PC-3 (cell line): ENCODE measurements at regions not wholly inside any gene's neighbourhood (a gene's known extent, or its start where the extent isn't known, plus 50 kb on each side); places are given as distances from the start of the nearest gene placed in this dataset.
"Not testable (repeated sequence)": the region's sequence is repeated elsewhere in the genome, so short reads cannot be mapped to it uniquely, and the experiment has no call there.

Experiments used
- ATAC-seq: fragments of 200-7000 bp; cut with Tn5 transposase; 2 replicates; pipeline ENCODE4 v1.9.1; 2020; ENCODE audit warnings: mild to moderate bottlenecking, moderate library complexity
- BruUV-seq: library from RNA; stranded (reverse); fragments of 400-500 nt; replicated peaks from 2 replicates; lab custom pipeline; 2021; lab: Mats Ljungman, UMichigan
- CTCF ChIA-PET: fragments of 300-600 bp; sonication (Branson Sonifier 250); formaldehyde crosslinking; loops from one replicate; lab custom pipeline; 2022; ENCODE audit warnings: antibody characterized with exemption; lab: Charles Lee
- POLR2A ChIA-PET: fragments of 300-600 bp; sonication (Branson Sonifier 250); formaldehyde crosslinking; loops from one replicate; lab custom pipeline; 2022; ENCODE audit warnings: antibody characterized with exemption; ENCODE audit not compliant: unreplicated experiment; lab: Charles Lee
- DNase-seq: peaks from one replicate; pipeline ENCODE4 v3.0.0-alpha.2; 2015
- H2AFZ ChIP-seq: fragments of 300-600 bp; sonication (generic); 2 replicates; pipeline ENCODE4 v1.6.0; 2016; ENCODE audit warnings: antibody characterized with exemption, low read length
- H3F3A ChIP-seq: fragments of 300-600 bp; sonication (generic); one replicate; pipeline ENCODE4 v1.6.0; 2017; ENCODE audit warnings: antibody characterized with exemption, low read length, control low read depth, mild to moderate bottlenecking; ENCODE audit not compliant: unreplicated experiment
- H3K27ac ChIP-seq: fragments of 300-600 bp; sonication (generic); 2 replicates; pipeline ENCODE4 v1.5.1; 2016; ENCODE audit warnings: mild to moderate bottlenecking, low read length
- H3K27me3 ChIP-seq: fragments of 300-600 bp; sonication (generic); 2 replicates; pipeline ENCODE4 v1.6.1; 2016; ENCODE audit warnings: low read length, mixed read lengths
- H3K36me3 ChIP-seq: fragments of 300-600 bp; sonication (generic); 2 replicates; pipeline ENCODE4 v1.6.1; 2016; ENCODE audit warnings: low read depth, mixed run types, low read length, mixed read lengths
- H3K4me1 ChIP-seq: fragments of 300-600 bp; sonication (generic); 2 replicates; pipeline ENCODE4 v1.5.1; 2016; ENCODE audit warnings: low read length; ENCODE audit not compliant: insufficient read depth
- H3K4me2 ChIP-seq: fragments of 300-600 bp; sonication (generic); 2 replicates; pipeline ENCODE4 v1.6.0; 2016; ENCODE audit warnings: low read length
- H3K4me3 ChIP-seq: fragments of 300-600 bp; sonication (generic); 2 replicates; pipeline ENCODE4 v1.5.1; 2016; ENCODE audit warnings: mild to moderate bottlenecking, low read length, mixed read lengths
- H3K79me2 ChIP-seq: fragments of 300-600 bp; sonication (generic); 2 replicates; pipeline ENCODE4 v1.6.1; 2017; ENCODE audit warnings: low read length, mixed read lengths
- H3K9ac ChIP-seq: fragments of 300-600 bp; sonication (generic); 2 replicates; pipeline ENCODE4 v1.6.0; 2016; ENCODE audit warnings: mild to moderate bottlenecking, low read length
- H3K9me2 ChIP-seq: fragments of 300-600 bp; sonication (generic); replicated peaks from 2 replicates; pipeline ENCODE4 v1.6.1; 2016; ENCODE audit warnings: mixed run types, low read length, mixed read lengths
- H3K9me3 ChIP-seq: fragments of 300-600 bp; sonication (generic); 2 replicates; pipeline ENCODE4 v1.6.1; 2016; ENCODE audit warnings: low read length, mixed read lengths
- H4K20me1 ChIP-seq: fragments of 300-600 bp; sonication (generic); 2 replicates; pipeline ENCODE4 v1.6.1; 2016; ENCODE audit warnings: low read length, mixed read lengths
- EZH2 ChIP-seq: fragments of 300-600 bp; sonication (generic); IDR thresholded peaks from one replicate; pipeline ENCODE4 v1.6.1; 2017; ENCODE audit warnings: antibody characterized with exemption, mild to moderate bottlenecking, low read length; ENCODE audit not compliant: unreplicated experiment
- EZH2phosphoT487 ChIP-seq: fragments of 300-600 bp; sonication (generic); IDR thresholded peaks from 2 replicates; pipeline ENCODE4 v1.6.1; 2018; ENCODE audit warnings: mild to moderate bottlenecking, antibody characterized with exemption, low read length, borderline replicate concordance
- intact Hi-C: fragments of 100-400 bp; cut with micrococcal nuclease; formaldehyde crosslinking; loops from 2 replicates; pipeline ENCODE4 v1.9.0; 2023
- TF ChIP-seq, protein P1 (sequence below): fragments of 300-600 bp; sonication (generic); conservative IDR thresholded peaks from 2 replicates; pipeline ENCODE4 v1.5.1; 2017; ENCODE audit warnings: antibody characterized with exemption, low read depth, mild to moderate bottlenecking, low read length

GRCh38 chr6:84569882-84570281, 194.5 kb downstream of the TBX18 start:
- no peak for DNase-seq
- CTCF ChIA-PET: interaction anchor here (0.6 kb wide), 1 partner anchor 55 kb away, joined by 3 read pairs; no protein-coding TSS in a partner anchor
- intact Hi-C loops: loop anchor here (2.0 to 5.0 kb wide), 4 partner anchors 117 to 288 kb away; no protein-coding TSS in a partner anchor

GRCh38 chr6:84568971-84569370, 195.4 kb downstream of the TBX18 start:
- no peak overlapping the region for H3K4me3 ChIP-seq
- no peaks in the 10 kb centered on the region for H4K20me1 ChIP-seq
- ATAC-seq (no peak; the same call in 1 of the 2 replicates), DNase-seq (peak; percentile 34)
- CTCF ChIA-PET: interaction anchor here (0.6 kb wide), 1 partner anchor 54 kb away, joined by 3 read pairs; no protein-coding TSS in a partner anchor
- H3K9me2 ChIP-seq: no peaks in the 10 kb centered on the region
- no peaks in the 10 kb centered on the region for H3F3A ChIP-seq
- BruUV-seq: no TSS peak
- H3K9me3 ChIP-seq: no peaks in the 10 kb centered on the region
- no peaks in the 10 kb centered on the region for H3K79me2 ChIP-seq
- H3K36me3 ChIP-seq: no peaks in the 10 kb centered on the region
- H2AFZ ChIP-seq: no peak overlapping the region
- no peak overlapping the region for H3K4me2 ChIP-seq
- no peaks in the 10 kb centered on the region for H3K27me3 ChIP-seq
- no peak overlapping the region for H3K9ac ChIP-seq
- H3K4me1 ChIP-seq: no peaks in the 10 kb centered on the region
- no peak overlapping the region for H3K27ac ChIP-seq
- intact Hi-C loops: loop anchor here (2.0 to 5.0 kb wide), 4 partner anchors 118 to 287 kb away; no protein-coding TSS in a partner anchor
- POLR2A ChIA-PET: no interaction called here
- no peak for TF ChIP-seq EZH2
- TF ChIP-seq, protein P1, sequence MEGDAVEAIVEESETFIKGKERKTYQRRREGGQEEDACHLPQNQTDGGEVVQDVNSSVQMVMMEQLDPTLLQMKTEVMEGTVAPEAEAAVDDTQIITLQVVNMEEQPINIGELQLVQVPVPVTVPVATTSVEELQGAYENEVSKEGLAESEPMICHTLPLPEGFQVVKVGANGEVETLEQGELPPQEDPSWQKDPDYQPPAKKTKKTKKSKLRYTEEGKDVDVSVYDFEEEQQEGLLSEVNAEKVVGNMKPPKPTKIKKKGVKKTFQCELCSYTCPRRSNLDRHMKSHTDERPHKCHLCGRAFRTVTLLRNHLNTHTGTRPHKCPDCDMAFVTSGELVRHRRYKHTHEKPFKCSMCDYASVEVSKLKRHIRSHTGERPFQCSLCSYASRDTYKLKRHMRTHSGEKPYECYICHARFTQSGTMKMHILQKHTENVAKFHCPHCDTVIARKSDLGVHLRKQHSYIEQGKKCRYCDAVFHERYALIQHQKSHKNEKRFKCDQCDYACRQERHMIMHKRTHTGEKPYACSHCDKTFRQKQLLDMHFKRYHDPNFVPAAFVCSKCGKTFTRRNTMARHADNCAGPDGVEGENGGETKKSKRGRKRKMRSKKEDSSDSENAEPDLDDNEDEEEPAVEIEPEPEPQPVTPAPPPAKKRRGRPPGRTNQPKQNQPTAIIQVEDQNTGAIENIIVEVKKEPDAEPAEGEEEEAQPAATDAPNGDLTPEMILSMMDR: peak; percentile 64

More at GRCh38 chr6:84569882-84570281, 194.5 kb downstream of the TBX18 start:
- TF ChIP-seq EZH2phosphoT487 (no peak), EZH2 (no peak)
- TF ChIP-seq, protein P1: no peak
- Histone ChIP-seq H3K9me3 (no peaks in the 10 kb centered on the region), H3K27me3 (no peaks in the 10 kb centered on the region), H4K20me1 (no peaks in the 10 kb centered on the region), H3K4me2 (no peak overlapping the region), H3K4me3 (no peak overlapping the region), H2AFZ (no peak overlapping the region), H3K79me2 (no peaks in the 10 kb centered on the region), H3F3A (no peaks in the 10 kb centered on the region), H3K4me1 (no peaks in the 10 kb centered on the region), H3K27ac (no peak overlapping the region), H3K9me2 (no peaks in the 10 kb centered on the region), H3K9ac (no peak overlapping the region), H3K36me3 (no peaks in the 10 kb centered on the region)
- ATAC-seq: no peak
- no TSS peak for BruUV-seq
- POLR2A ChIA-PET: no interaction called here

GRCh38 chr6:84565718-84566117, 198.7 kb downstream of the TBX18 start:
- H3K27me3 ChIP-seq, ATAC-seq, H4K20me1 ChIP-seq, POLR2A ChIA-PET, H3K4me3 ChIP-seq, H3K4me1 ChIP-seq, H3K9me2 ChIP-seq, DNase-seq, H3K4me2 ChIP-seq, BruUV-seq, H3F3A ChIP-seq, H3K9ac ChIP-seq, H3K36me3 ChIP-seq, H3K27ac ChIP-seq, H2AFZ ChIP-seq, CTCF ChIA-PET, H3K79me2 ChIP-seq, H3K9me3 ChIP-seq: not testable (repeated sequence)
- intact Hi-C loops: loop anchor here (5.0 kb wide), 2 partner anchors 122 to 283 kb away; no protein-coding TSS in a partner anchor
